ENCODE measurements at regions not wholly inside any gene's neighbourhood (a gene's known extent, or its start where the extent isn't known, plus 50 kb on each side); places are given as distances from the start of the nearest gene placed in this dataset.

GRCh38 chr3:20346916-20347315, 160.9 kb upstream of the SGO1 start:
- no peaks in the 10 kb centered on the region for H3K9me3 ChIP-seq
- no peaks in the 10 kb centered on the region for H3K36me3 ChIP-seq
- WGBS, 5 donors, result 93 to 96% (median 95%) methylated on average over 2 of the region's 2 CpGs
- no peak for TF ChIP-seq CTCF (IDR thresholded peaks at IDR 0.05 in 8 of 11, conservative IDR thresholded peaks at IDR 0.05 in 3 of 11)
- no peak for TF ChIP-seq POLR2AphosphoS5 (IDR thresholded peaks at IDR 0.05)
- DNase-seq, result no peak
- H3K27me3 ChIP-seq (replicated peaks in 1 of 7), result no peaks in the 10 kb centered on the region
- H3K27ac ChIP-seq, result no peak overlapping the region
- no peak overlapping the region for H3K4me3 ChIP-seq
- intact Hi-C loops (cut with DNase I; ENCODE audit: low total_unique reads), result no loop called here
- H3K4me1 ChIP-seq, result no peaks in the 10 kb centered on the region

GRCh38 chr3:20346369-20346768, 160.4 kb upstream of the SGO1 start:
- H3K27me3 ChIP-seq (replicated peaks in 1 of 7), result no peaks in the 10 kb centered on the region
- no peak for DNase-seq
- H3K4me1 ChIP-seq, result no peaks in the 10 kb centered on the region
- intact Hi-C loops (cut with DNase I; ENCODE audit: low total_unique reads), result no loop called here
- TF ChIP-seq POLR2AphosphoS5 (IDR thresholded peaks at IDR 0.05) (no peak), POLR2A (IDR thresholded peaks at IDR 0.05) (no peak), CTCF (IDR thresholded peaks at IDR 0.05 in 8 of 11, conservative IDR thresholded peaks at IDR 0.05 in 3 of 11) (no peak)
- no peaks in the 10 kb centered on the region for H3K9me3 ChIP-seq
- H3K4me3 ChIP-seq, result no peak overlapping the region
- H3K27ac ChIP-seq, result no peak overlapping the region
- H3K36me3 ChIP-seq, result no peaks in the 10 kb centered on the region
- WGBS, 5 donors, result 52 to 77% (median 67%) methylated on average over 1 of the region's 1 CpG

- DNase-seq, result no peak
- Histone ChIP-seq H3K4me1 (peaks cover 0 to 6% (median 2%) of the 10 kb centered on the region in 6 donors), H3K27ac (no peak overlapping the region), H3K9me3 (no peaks in the 10 kb centered on the region), H3K4me3 (no peak overlapping the region), H3K36me3 (no peaks in the 10 kb centered on the region), H3K27me3 (replicated peaks in 1 of 7) (no peaks in the 10 kb centered on the region)
- TF ChIP-seq POLR2A (IDR thresholded peaks at IDR 0.05) (no peak), POLR2AphosphoS5 (IDR thresholded peaks at IDR 0.05) (no peak), CTCF (IDR thresholded peaks at IDR 0.05 in 8 of 11, conservative IDR thresholded peaks at IDR 0.05 in 3 of 11) (no peak)
- intact Hi-C loops (cut with DNase I; ENCODE audit: low total_unique reads), result no loop called here
Measured at GRCh38 chr3:20344400-20344959, 158.5 kb upstream of the SGO1 start.

- DNase-seq, result no peak
- TF ChIP-seq POLR2A (IDR thresholded peaks at IDR 0.05) (no peak), POLR2AphosphoS5 (IDR thresholded peaks at IDR 0.05) (no peak), CTCF (IDR thresholded peaks at IDR 0.05 in 8 of 11, conservative IDR thresholded peaks at IDR 0.05 in 3 of 11) (no peak)
- WGBS, 5 donors, result 70 to 90% (median 81%) methylated on average over 3 of the region's 3 CpGs
- no peak overlapping the region for H3K4me3 ChIP-seq
- no peak overlapping the region for H3K27ac ChIP-seq
- intact Hi-C loops (cut with DNase I; ENCODE audit: low total_unique reads), result no loop called here
- peaks cover 0 to 6% (median 2%) of the 10 kb centered on the region in 6 donors for H3K4me1 ChIP-seq
- no peaks in the 10 kb centered on the region for H3K36me3 ChIP-seq
- no peaks in the 10 kb centered on the region for H3K27me3 ChIP-seq (replicated peaks in 1 of 7)
- no peaks in the 10 kb centered on the region for H3K9me3 ChIP-seq
Measured at GRCh38 chr3:20343790-20344189, 157.8 kb upstream of the SGO1 start.

Data from spleen (tissue), 11 donors.